ENCODE measurements at regions not wholly inside any gene's neighbourhood (a gene's known extent, or its start where the extent isn't known, plus 50 kb on each side); places are given as distances from the start of the nearest gene placed in this dataset.

GRCh38 chr18:69138088-69138487, 262.6 kb upstream of the DOK6 start:
- intact Hi-C loops (cut with DNase I; ENCODE audit: low total_unique reads): no loop called here
- Histone ChIP-seq H3K4me3 (no peak overlapping the region), H3K4me1 (no peaks in the 10 kb centered on the region), H3K27ac (no peak overlapping the region), H3K9me3 (peaks cover 0 to 4% (median 0%) of the 10 kb centered on the region in 3 donors), H3K27me3 (no peaks in the 10 kb centered on the region), H3K36me3 (no peaks in the 10 kb centered on the region)
- no peak for DNase-seq
- no peak for TF ChIP-seq CTCF (IDR thresholded peaks at IDR 0.05)

GRCh38 chr18:69143084-69143483, 257.6 kb upstream of the DOK6 start:
- no peak overlapping the region for H3K27ac ChIP-seq
- TF ChIP-seq CTCF (IDR thresholded peaks at IDR 0.05): no peak
- no peaks in the 10 kb centered on the region for H3K27me3 ChIP-seq
- H3K9me3 ChIP-seq: peaks cover 0 to 4% (median 0%) of the 10 kb centered on the region in 3 donors
- intact Hi-C loops (cut with DNase I; ENCODE audit: low total_unique reads): no loop called here
- no peaks in the 10 kb centered on the region for H3K4me1 ChIP-seq
- DNase-seq: no peak
- H3K4me3 ChIP-seq: no peak overlapping the region
- no peaks in the 10 kb centered on the region for H3K36me3 ChIP-seq

GRCh38 chr18:69152436-69152835, 248.3 kb upstream of the DOK6 start:
- no peak for DNase-seq
- H3K27me3 ChIP-seq: no peaks in the 10 kb centered on the region
- H3K27ac ChIP-seq: no peak overlapping the region
- TF ChIP-seq CTCF (IDR thresholded peaks at IDR 0.05): no peak
- H3K36me3 ChIP-seq: no peaks in the 10 kb centered on the region
- intact Hi-C loops (cut with DNase I; ENCODE audit: low total_unique reads): no loop called here
- H3K4me3 ChIP-seq: no peak overlapping the region
- H3K9me3 ChIP-seq: no peaks in the 10 kb centered on the region
- H3K4me1 ChIP-seq: no peaks in the 10 kb centered on the region

- Histone ChIP-seq H3K27ac (no peak overlapping the region), H3K27me3 (no peaks in the 10 kb centered on the region), H3K9me3 (no peaks in the 10 kb centered on the region), H3K4me3 (no peak overlapping the region), H3K4me1 (peaks cover 0 to 7% (median 0%) of the 10 kb centered on the region in 4 donors), H3K36me3 (no peaks in the 10 kb centered on the region)
- intact Hi-C loops (cut with DNase I; ENCODE audit: low total_unique reads): no loop called here
- DNase-seq: no peak
- no peak for TF ChIP-seq CTCF (IDR thresholded peaks at IDR 0.05)
Observed at GRCh38 chr18:69157906-69158305, 242.8 kb upstream of the DOK6 start.

GRCh38 chr18:69158944-69159343, 241.7 kb upstream of the DOK6 start:
- no peaks in the 10 kb centered on the region for H3K9me3 ChIP-seq
- DNase-seq: no peak
- intact Hi-C loops (cut with DNase I; ENCODE audit: low total_unique reads): no loop called here
- H3K4me1 ChIP-seq: peaks cover 0 to 7% (median 0%) of the 10 kb centered on the region in 4 donors
- no peak for TF ChIP-seq CTCF (IDR thresholded peaks at IDR 0.05)
- H3K4me3 ChIP-seq: no peak overlapping the region
- H3K36me3 ChIP-seq: no peaks in the 10 kb centered on the region
- H3K27ac ChIP-seq: no peak overlapping the region
- H3K27me3 ChIP-seq: no peaks in the 10 kb centered on the region

GRCh38 chr18:69161383-69162028, 239.2 kb upstream of the DOK6 start:
- TF ChIP-seq CTCF (IDR thresholded peaks at IDR 0.05): no peak
- intact Hi-C loops (cut with DNase I; ENCODE audit: low total_unique reads): no loop called here
- H3K27me3 ChIP-seq: no peaks in the 10 kb centered on the region
- H3K4me3 ChIP-seq: no peak overlapping the region
- H3K36me3 ChIP-seq: no peaks in the 10 kb centered on the region
- DNase-seq: no peak
- peaks cover 0 to 7% (median 0%) of the 10 kb centered on the region in 4 donors for H3K4me1 ChIP-seq
- no peak overlapping the region for H3K27ac ChIP-seq
- no peaks in the 10 kb centered on the region for H3K9me3 ChIP-seq

Measured in tibial artery (tissue), 4 donors.